ENCODE measurements at regions not wholly inside any gene's neighbourhood (a gene's known extent, or its start where the extent isn't known, plus 50 kb on each side); places are given as distances from the start of the nearest gene placed in this dataset.
A peak's percentile ranks its signal among the peaks of the same experiment; 100 is the strongest.

DNA sequence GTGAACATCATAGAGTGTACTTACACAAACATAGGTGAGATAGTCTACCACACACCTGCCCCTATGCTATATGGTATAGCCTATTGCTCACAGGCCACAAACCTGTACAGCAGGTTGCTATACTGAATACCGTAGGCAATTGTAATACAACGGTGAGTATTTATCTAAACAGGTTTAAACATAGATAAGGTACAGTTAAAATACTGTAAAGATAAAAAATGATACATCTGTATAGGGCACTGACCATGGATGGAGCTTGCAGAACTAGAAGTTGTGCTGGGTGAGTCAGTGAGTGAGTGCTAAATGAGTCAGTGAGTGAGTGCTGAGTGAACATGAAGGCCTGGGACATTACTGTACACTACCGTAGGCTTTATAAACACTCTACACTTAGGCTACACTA is 267.0 kb upstream of the HS6ST1 start:
- H3K4me1 Mint-ChIP-seq (ENCODE audit: low read depth), result no peaks in the 10 kb centered on the region
- no peak overlapping the region for H3K27ac Mint-ChIP-seq
- H3K36me3 Mint-ChIP-seq (ENCODE audit: low read depth), result no peaks in the 10 kb centered on the region
- DNase-seq, result no peak
- no peak overlapping the region for H3K4me3 Mint-ChIP-seq
- H3K9me3 Mint-ChIP-seq, result no peaks in the 10 kb centered on the region
- peaks cover 10% of the 10 kb centered on the region for H3K27me3 Mint-ChIP-seq

GRCh38 chr2:128589681-128590080 is 271.0 kb upstream of the HS6ST1 start:
- H3K4me3 Mint-ChIP-seq, result no peak overlapping the region
- peaks cover 12% of the 10 kb centered on the region for H3K27me3 Mint-ChIP-seq
- DNase-seq, result no peak
- H3K4me1 Mint-ChIP-seq (ENCODE audit: low read depth), result no peaks in the 10 kb centered on the region
- no peaks in the 10 kb centered on the region for H3K9me3 Mint-ChIP-seq
- no peaks in the 10 kb centered on the region for H3K36me3 Mint-ChIP-seq (ENCODE audit: low read depth)
- no peak overlapping the region for H3K27ac Mint-ChIP-seq

DNA sequence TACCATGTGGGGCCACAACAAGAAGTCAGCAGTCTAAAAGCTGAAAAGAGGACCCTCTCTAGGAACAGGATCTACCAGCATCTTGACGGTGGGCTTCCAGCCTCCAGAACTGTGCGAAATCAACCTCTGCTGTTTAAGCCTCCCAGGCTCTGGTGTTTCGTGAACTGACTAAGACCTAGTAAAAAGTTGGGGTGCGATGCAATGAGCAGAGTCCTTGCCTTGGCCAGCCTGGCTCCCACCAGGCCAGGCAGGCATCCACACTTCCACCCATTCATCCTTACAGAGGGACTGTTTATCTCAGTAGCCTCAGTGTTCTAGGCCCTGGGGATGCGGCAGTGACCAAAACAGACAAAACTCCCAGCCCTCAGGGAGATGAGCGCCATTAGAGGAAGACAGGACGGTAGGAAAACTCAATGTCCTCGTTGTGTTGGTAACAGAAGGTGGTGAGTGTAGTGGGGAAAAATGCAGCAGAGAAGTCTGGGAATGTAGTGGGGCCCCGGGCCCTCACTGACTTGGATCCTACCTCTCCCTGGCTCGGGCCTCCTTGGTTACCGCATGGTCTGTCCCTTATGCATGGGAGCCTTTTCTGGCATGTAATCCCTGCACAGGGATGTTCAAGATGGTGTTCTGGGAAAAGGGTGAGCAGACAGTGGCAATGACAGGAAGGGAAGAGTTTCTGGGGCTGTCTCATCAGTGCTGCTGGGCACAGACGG is 271.8 kb upstream of the HS6ST1 start:
- Mint-ChIP-seq H3K27me3 (peaks cover 12% of the 10 kb centered on the region), H3K4me3 (no peak overlapping the region), H3K4me1 (ENCODE audit: low read depth) (no peaks in the 10 kb centered on the region), H3K27ac (no peak overlapping the region), H3K36me3 (ENCODE audit: low read depth) (no peaks in the 10 kb centered on the region), H3K9me3 (no peaks in the 10 kb centered on the region)
- no peak for DNase-seq

GRCh38 chr2:128591022-128591860 is 272.6 kb upstream of the HS6ST1 start:
- peaks cover 12% of the 10 kb centered on the region for H3K27me3 Mint-ChIP-seq
- no peak overlapping the region for H3K27ac Mint-ChIP-seq
- H3K4me3 Mint-ChIP-seq, result no peak overlapping the region
- H3K4me1 Mint-ChIP-seq (ENCODE audit: low read depth), result no peaks in the 10 kb centered on the region
- DNase-seq, result no peak
- H3K9me3 Mint-ChIP-seq, result no peaks in the 10 kb centered on the region
- no peaks in the 10 kb centered on the region for H3K36me3 Mint-ChIP-seq (ENCODE audit: low read depth)

DNA sequence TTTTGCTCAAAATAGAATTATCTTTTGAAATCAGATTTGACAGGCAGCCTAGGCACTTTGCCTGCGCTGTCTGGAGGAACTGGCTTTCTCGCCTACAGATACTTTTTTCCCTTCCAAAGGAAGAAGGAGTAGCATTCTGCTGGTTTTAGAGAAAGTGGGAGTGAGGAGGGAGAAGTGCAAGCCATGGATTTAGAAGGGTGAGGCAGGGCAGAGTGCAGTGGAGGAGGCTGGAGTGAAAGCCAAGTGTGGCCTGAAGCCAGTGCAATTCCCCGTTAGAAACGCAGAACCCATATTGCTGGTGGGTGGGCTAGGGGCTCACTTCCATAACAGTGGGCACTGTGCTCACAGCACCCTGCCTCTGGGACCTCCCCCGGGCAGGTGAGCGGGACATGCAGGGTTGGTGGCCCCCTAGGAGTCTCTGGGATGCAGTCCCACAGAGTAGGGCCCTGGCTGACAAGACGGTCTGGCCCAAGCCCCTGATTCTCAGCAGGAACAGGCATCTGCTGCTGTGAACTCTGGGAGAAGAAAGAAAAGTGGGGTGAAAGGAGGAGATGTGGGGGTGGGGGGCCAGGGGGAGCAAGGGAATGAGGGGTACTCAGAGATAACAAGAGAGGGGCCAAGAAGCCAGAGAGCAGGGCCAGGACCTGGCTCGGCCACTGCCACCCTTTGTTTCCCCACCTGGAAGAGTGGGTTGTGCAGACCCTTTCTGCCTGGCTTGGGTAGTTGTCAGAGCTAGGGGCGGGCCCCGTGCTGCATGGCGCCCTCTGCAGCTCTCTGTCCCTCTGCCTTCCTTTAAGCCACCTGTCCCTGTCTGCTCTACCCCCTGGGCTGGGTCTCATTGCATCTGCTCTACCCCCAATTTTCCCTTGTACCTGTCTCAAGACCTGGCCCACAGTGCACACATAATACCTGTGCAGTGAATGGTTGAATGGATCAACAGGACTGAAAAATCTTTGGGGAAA is 273.5 kb upstream of the HS6ST1 start:
- no peak overlapping the region for H3K4me3 Mint-ChIP-seq
- H3K27ac Mint-ChIP-seq, result no peak overlapping the region
- H3K27me3 Mint-ChIP-seq, result peaks cover 12% of the 10 kb centered on the region
- no peaks in the 10 kb centered on the region for H3K36me3 Mint-ChIP-seq (ENCODE audit: low read depth)
- H3K9me3 Mint-ChIP-seq, result no peaks in the 10 kb centered on the region
- DNase-seq, result no peak
- H3K4me1 Mint-ChIP-seq (ENCODE audit: low read depth), result no peaks in the 10 kb centered on the region

DNA sequence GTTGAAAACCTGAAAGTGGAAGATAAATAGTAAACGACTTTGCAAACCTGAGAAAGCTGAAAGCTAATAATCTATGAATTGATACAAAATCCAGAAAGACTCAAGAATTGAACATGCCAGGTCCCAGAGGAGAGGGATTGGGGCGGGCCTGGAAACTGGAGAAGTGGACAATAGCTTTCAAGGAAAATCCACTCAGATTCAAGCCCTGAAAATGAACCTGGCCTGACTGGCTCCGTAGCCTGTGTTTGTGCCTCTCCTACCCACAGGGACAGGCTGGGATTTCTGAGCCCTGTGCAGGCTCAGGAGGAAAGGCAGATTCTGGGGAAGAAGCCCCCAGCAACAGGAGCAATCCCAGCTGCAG is 274.8 kb upstream of the HS6ST1 start:
- H3K4me3 Mint-ChIP-seq, result no peak overlapping the region
- no peaks in the 10 kb centered on the region for H3K4me1 Mint-ChIP-seq (ENCODE audit: low read depth)
- H3K36me3 Mint-ChIP-seq (ENCODE audit: low read depth), result no peaks in the 10 kb centered on the region
- H3K27me3 Mint-ChIP-seq, result peaks cover 12% of the 10 kb centered on the region
- no peaks in the 10 kb centered on the region for H3K9me3 Mint-ChIP-seq
- DNase-seq, result no peak
- no peak overlapping the region for H3K27ac Mint-ChIP-seq

- H3K27me3 Mint-ChIP-seq, result peaks cover 9% of the 10 kb centered on the region
- H3K27ac Mint-ChIP-seq, result no peak overlapping the region
- no peaks in the 10 kb centered on the region for H3K36me3 Mint-ChIP-seq (ENCODE audit: low read depth)
- no peaks in the 10 kb centered on the region for H3K4me1 Mint-ChIP-seq (ENCODE audit: low read depth)
- no peak for DNase-seq
- no peak overlapping the region for H3K4me3 Mint-ChIP-seq
- H3K9me3 Mint-ChIP-seq, result no peaks in the 10 kb centered on the region
Observed at GRCh38 chr2:128593879-128594650, 275.4 kb upstream of the HS6ST1 start.

DNA sequence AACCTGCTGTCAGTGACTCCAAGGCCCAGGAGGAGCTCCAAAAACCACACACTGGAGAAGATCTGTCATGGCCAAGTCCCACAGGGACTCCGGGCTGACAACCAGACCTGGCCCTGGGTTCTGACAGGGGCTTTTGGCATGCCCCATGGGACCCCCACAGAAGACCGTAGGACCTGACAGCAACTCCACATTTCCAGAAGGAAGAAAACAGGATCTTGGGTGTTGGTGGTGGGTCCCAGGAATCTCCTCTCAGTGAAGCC is 275.9 kb upstream of the HS6ST1 start:
- no peak overlapping the region for H3K27ac Mint-ChIP-seq
- no peak for DNase-seq
- H3K4me1 Mint-ChIP-seq (ENCODE audit: low read depth), result no peaks in the 10 kb centered on the region
- no peak overlapping the region for H3K4me3 Mint-ChIP-seq
- H3K9me3 Mint-ChIP-seq, result no peaks in the 10 kb centered on the region
- peaks cover 9% of the 10 kb centered on the region for H3K27me3 Mint-ChIP-seq
- H3K36me3 Mint-ChIP-seq (ENCODE audit: low read depth), result no peaks in the 10 kb centered on the region

- H3K4me1 Mint-ChIP-seq (ENCODE audit: low read depth), result no peaks in the 10 kb centered on the region
- no peaks in the 10 kb centered on the region for H3K36me3 Mint-ChIP-seq (ENCODE audit: low read depth)
- H3K27ac Mint-ChIP-seq, result no peak overlapping the region
- H3K27me3 Mint-ChIP-seq, result peaks cover 6% of the 10 kb centered on the region
- H3K4me3 Mint-ChIP-seq, result no peak overlapping the region
- DNase-seq, result no peak
- H3K9me3 Mint-ChIP-seq, result no peaks in the 10 kb centered on the region
Observed at GRCh38 chr2:128594953-128595677, 276.4 kb upstream of the HS6ST1 start.

GRCh38 chr2:128595763-128596395 is 277.2 kb upstream of the HS6ST1 start:
- Mint-ChIP-seq H3K4me3 (no peak overlapping the region), H3K36me3 (ENCODE audit: low read depth) (no peaks in the 10 kb centered on the region), H3K27me3 (peaks cover under 1% of the 10 kb centered on the region), H3K4me1 (ENCODE audit: low read depth) (no peaks in the 10 kb centered on the region), H3K27ac (no peak overlapping the region), H3K9me3 (no peaks in the 10 kb centered on the region)
- DNase-seq, result peak; percentile 7

DNA sequence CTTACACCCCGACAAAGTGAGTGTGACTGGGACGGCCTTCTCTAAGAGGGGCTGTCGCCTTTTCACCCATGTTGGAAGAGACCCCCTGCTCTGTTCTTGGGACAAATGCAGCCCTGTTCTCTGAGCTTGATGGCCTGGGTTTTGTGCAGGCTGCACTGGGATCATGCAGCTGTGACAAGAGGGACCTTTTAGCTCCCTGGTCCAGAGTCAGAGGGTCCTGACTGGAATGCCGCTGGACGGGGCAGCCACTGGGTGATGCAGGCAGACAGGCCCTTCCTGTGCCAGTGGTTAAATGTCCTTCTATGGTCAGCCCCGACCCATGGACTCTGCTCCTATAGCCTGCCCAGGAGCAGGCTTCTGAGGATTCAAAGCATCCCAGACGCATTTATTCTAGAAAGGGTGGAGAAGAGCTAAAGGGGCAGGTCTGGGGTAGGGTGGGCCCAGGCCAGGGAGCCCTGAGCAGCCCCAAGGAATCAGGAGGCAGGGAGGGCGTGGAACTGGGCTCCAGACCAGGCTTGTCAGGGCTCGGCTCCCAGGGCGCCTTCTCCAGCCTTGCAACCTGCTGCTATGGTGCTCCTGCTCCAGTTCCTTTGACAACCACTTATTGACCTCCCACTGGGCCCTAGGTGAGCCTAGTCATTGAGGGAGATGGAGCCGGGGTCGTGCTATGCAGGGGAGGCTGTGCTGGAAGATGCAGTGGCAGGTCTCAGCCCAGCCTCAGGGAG is 277.9 kb upstream of the HS6ST1 start:
- peak; percentile 16 for DNase-seq
- Mint-ChIP-seq H3K27ac (no peak overlapping the region), H3K4me1 (ENCODE audit: low read depth) (no peaks in the 10 kb centered on the region)

DNA sequence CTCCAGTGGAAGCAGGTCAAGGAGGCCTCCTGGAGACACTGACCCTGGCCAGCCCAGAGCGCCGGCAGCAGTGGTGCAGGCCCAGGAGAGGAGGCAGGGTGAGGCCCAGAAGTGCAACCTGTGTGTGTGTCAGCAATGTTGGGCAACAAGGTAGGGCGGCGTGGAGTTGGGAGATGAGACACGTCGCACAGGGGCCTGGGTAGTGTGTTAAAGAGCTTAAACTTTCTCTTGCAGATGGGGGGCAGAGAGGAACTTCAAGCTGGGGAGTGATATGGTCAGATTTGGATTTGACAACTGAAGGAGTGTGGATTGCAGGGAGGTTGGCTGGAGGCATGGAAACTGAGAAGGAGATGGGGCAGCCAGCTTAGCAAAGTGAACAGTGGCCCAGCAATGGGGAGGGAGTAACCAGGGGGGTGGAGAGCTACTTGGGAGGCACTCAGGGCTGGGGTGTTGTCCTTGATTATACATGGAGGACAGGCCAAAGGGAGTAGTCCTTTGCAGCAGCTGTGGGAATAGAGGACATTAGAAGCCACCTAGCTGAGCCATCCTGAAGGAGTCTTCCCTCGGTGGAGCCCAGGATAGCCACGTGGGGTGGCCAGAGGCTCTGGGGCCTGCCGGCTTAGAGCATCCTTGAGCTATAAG is 278.6 kb upstream of the HS6ST1 start:
- H3K4me1 Mint-ChIP-seq (ENCODE audit: low read depth), result no peaks in the 10 kb centered on the region

More for the DNA sequence above, 277.9 kb upstream of the HS6ST1 start:
- no peaks in the 10 kb centered on the region for H3K9me3 Mint-ChIP-seq
- no peaks in the 10 kb centered on the region for H3K36me3 Mint-ChIP-seq (ENCODE audit: low read depth)
- H3K4me3 Mint-ChIP-seq, result no peak overlapping the region
- no peaks in the 10 kb centered on the region for H3K27me3 Mint-ChIP-seq

More for the DNA sequence above, 278.6 kb upstream of the HS6ST1 start:
- peak; percentile 15 for DNase-seq
- Mint-ChIP-seq H3K4me3 (no peak overlapping the region), H3K27me3 (no peaks in the 10 kb centered on the region), H3K9me3 (no peaks in the 10 kb centered on the region), H3K27ac (no peak overlapping the region), H3K36me3 (ENCODE audit: low read depth) (no peaks in the 10 kb centered on the region)
